ENCODE measurements at regions not wholly inside any gene's neighbourhood (a gene's known extent, or its start where the extent isn't known, plus 50 kb on each side); places are given as distances from the start of the nearest gene placed in this dataset.

DNA sequence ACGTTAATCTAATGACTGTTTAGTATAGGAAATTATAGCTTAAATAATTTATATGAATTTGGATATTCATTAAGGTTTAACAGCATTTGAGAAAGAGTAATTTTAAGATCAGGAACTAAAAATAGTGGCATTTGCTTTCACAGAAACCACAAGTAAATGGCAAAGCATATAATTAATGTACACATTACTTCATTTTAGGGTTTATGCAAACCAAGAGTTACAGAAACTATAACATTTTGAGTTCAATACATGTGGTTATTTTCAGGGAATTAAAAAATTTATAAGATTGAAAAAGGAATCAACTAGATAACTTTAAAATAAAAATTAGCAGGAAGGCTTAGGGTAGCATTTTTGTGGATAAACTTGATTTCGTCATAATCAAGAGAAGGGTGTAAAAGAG is 151.7 kb upstream of the MIR17HG start:
- WGBS, 2 donors (ENCODE audit: low coverage in 1 of 2): 56 to 84% methylated on average over 2 of the region's 2 CpGs
- no peaks in the 10 kb centered on the region for H3K4me1 ChIP-seq
- peaks cover 7% of the 10 kb centered on the region for H3K27me3 ChIP-seq
- ATAC-seq: no peak
- no peaks in the 10 kb centered on the region for H3K36me3 ChIP-seq
- no peaks in the 10 kb centered on the region for H3K9me3 ChIP-seq
- TF ChIP-seq EP300 (IDR thresholded peaks at IDR 0.05) (no peak), POLR2A (IDR thresholded peaks at IDR 0.05) (no peak), POLR2AphosphoS5 (IDR thresholded peaks at IDR 0.05) (no peak)
- TF ChIP-seq, protein P1, sequence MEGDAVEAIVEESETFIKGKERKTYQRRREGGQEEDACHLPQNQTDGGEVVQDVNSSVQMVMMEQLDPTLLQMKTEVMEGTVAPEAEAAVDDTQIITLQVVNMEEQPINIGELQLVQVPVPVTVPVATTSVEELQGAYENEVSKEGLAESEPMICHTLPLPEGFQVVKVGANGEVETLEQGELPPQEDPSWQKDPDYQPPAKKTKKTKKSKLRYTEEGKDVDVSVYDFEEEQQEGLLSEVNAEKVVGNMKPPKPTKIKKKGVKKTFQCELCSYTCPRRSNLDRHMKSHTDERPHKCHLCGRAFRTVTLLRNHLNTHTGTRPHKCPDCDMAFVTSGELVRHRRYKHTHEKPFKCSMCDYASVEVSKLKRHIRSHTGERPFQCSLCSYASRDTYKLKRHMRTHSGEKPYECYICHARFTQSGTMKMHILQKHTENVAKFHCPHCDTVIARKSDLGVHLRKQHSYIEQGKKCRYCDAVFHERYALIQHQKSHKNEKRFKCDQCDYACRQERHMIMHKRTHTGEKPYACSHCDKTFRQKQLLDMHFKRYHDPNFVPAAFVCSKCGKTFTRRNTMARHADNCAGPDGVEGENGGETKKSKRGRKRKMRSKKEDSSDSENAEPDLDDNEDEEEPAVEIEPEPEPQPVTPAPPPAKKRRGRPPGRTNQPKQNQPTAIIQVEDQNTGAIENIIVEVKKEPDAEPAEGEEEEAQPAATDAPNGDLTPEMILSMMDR (IDR thresholded peaks at IDR 0.05): no peak
- no peak overlapping the region for H3K27ac ChIP-seq
- no peak overlapping the region for H3K4me3 ChIP-seq

DNA sequence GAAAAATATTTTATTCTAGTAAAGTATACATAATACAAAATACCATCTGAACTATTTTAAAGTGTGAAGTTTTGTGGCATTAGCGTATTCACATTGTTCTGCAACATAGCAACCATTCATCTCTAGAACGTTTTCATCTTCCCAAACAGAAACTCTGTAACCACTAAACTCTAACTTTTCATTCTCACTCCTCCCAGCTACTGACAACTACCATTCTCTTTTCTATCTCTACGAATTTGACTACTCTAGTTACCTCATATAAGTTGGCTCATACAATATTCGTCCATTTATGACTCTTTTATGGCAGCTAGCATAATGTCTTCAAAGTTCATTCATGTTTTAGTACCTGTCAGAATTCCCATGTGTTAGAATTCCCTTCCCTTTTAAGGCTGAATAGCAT is 150.5 kb upstream of the MIR17HG start:
- Histone ChIP-seq H3K27ac (no peak overlapping the region), H3K27me3 (peaks cover 7% of the 10 kb centered on the region), H3K9me3 (no peaks in the 10 kb centered on the region), H3K4me1 (no peaks in the 10 kb centered on the region), H3K4me3 (no peak overlapping the region), H3K36me3 (no peaks in the 10 kb centered on the region)
- 59 to 64% methylated on average over 4 of the region's 4 CpGs for WGBS, 2 donors (ENCODE audit: low coverage in 1 of 2)
- TF ChIP-seq POLR2AphosphoS5 (IDR thresholded peaks at IDR 0.05): no peak
- no peak for TF ChIP-seq EP300 (IDR thresholded peaks at IDR 0.05)
- TF ChIP-seq, protein P1 (IDR thresholded peaks at IDR 0.05): no peak
- TF ChIP-seq POLR2A (IDR thresholded peaks at IDR 0.05): no peak
- no peak for ATAC-seq

DNA sequence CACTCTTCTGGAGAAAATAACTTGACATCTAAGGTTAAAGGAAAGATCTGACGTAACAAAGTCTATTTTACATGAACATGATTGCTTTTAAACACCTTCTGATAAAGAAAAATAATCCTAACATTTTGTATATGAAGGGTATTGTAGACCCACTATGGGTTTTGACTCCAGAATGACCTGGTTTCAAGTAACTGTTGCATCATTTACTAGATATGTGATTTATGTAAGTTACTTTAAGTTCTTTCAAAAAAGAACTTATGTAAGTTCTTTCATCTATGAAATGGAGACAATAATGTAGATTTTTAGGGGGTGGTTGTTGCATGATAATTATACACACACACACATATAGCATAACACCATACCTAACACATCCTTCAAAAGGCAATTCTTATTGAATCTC is 147.6 kb upstream of the MIR17HG start:
- H3K9me3 ChIP-seq: no peaks in the 10 kb centered on the region
- no peak overlapping the region for H3K4me3 ChIP-seq
- WGBS, 2 donors (ENCODE audit: low coverage in 1 of 2): 79% methylated on average over 1 of the region's 1 CpG
- H3K27ac ChIP-seq: no peak overlapping the region
- ATAC-seq: no peak
- TF ChIP-seq POLR2AphosphoS5 (IDR thresholded peaks at IDR 0.05) (no peak), EP300 (IDR thresholded peaks at IDR 0.05) (no peak), POLR2A (IDR thresholded peaks at IDR 0.05) (no peak)
- TF ChIP-seq, protein P1 (IDR thresholded peaks at IDR 0.05): no peak
- H3K27me3 ChIP-seq: peaks cover 7% of the 10 kb centered on the region
- H3K36me3 ChIP-seq: no peaks in the 10 kb centered on the region
- no peaks in the 10 kb centered on the region for H3K4me1 ChIP-seq

DNA sequence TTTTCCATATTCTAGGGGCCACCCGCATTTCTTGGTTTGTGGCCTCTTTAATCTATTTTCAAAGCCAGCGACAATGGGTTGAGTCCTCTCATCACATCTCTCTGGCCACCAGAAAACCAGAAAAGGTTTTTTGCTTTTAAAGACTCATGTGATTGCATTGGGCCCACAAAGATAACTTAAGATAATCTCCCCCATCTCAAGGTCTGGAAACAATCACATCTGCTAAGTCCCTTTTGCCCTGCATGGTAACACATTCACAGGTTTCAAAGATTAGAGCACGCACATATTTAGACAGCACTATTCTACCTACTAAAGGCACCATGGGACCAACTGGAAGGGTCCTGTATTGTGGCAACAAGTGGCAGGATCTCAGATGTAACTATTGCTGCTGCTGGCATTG is 147.0 kb upstream of the MIR17HG start:
- WGBS, 2 donors (ENCODE audit: low coverage in 1 of 2): 93 to 100% methylated on average over 3 of the region's 3 CpGs
- H3K27me3 ChIP-seq: peaks cover 7% of the 10 kb centered on the region
- ATAC-seq: no peak
- H3K4me3 ChIP-seq: no peak overlapping the region
- H3K36me3 ChIP-seq: no peaks in the 10 kb centered on the region
- TF ChIP-seq EP300 (IDR thresholded peaks at IDR 0.05): no peak
- TF ChIP-seq POLR2A (IDR thresholded peaks at IDR 0.05): no peak
- TF ChIP-seq, protein P1 (IDR thresholded peaks at IDR 0.05): no peak
- H3K9me3 ChIP-seq: no peaks in the 10 kb centered on the region
- H3K27ac ChIP-seq: no peak overlapping the region
- H3K4me1 ChIP-seq: no peaks in the 10 kb centered on the region

DNA sequence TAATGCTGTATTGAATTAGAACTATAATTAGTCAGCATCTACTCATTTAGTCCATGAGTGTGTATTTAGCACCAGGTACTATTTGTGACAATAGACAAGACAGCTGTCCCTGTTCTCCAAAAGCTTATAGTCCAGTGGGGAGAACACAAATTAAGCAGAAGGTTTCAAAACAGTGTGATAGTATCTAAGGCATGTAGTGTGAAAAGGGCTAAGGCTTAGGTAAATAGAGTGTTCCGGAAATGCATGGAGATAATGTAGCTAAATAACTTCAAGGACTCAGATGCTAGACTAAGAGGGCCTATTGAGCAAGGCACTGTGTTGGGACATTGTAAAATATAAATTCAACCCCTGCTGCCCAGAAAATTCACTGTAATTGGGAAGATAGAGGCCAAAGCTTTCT is 144.1 kb upstream of the MIR17HG start:
- Histone ChIP-seq H3K9me3 (no peaks in the 10 kb centered on the region), H3K4me1 (no peaks in the 10 kb centered on the region), H3K27me3 (no peaks in the 10 kb centered on the region), H3K27ac (no peak overlapping the region), H3K4me3 (no peak overlapping the region), H3K36me3 (no peaks in the 10 kb centered on the region)
- TF ChIP-seq POLR2AphosphoS5 (IDR thresholded peaks at IDR 0.05) (no peak), POLR2A (IDR thresholded peaks at IDR 0.05) (no peak), EP300 (IDR thresholded peaks at IDR 0.05) (no peak)
- TF ChIP-seq, protein P1 (IDR thresholded peaks at IDR 0.05): no peak
- ATAC-seq: no peak
- 72 to 89% methylated on average over 1 of the region's 1 CpG for WGBS, 2 donors (ENCODE audit: low coverage in 1 of 2)

Measured in gastroesophageal sphincter (tissue), 4 donors.